ENCODE measurements at regions not wholly inside any gene's neighbourhood (a gene's known extent, or its start where the extent isn't known, plus 50 kb on each side); places are given as distances from the start of the nearest gene placed in this dataset.

DNA sequence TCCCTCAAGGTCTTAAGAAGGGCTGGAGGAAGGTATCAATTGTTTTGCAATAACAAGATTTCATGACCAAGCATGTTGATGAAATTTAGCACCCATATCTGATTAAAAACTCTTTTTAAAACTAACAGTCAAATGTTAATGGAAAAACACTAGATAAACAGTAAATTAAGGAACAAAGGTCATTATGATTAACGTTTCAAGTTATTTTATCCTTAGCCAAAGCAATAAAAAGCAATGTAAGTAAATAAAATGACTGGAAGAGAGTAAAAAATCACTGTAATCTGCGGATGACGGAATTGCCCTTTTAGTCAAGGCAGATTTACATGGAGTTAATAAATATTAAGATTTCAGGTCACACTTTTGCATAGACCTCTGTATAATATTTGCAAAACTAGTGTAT is 179.5 kb upstream of the KLF6 start:
- no peak overlapping the region for H3K27ac ChIP-seq
- no peaks in the 10 kb centered on the region for H3K36me3 ChIP-seq
- H3K27me3 ChIP-seq (ENCODE audit: low read depth): no peaks in the 10 kb centered on the region
- TF ChIP-seq, protein P1, sequence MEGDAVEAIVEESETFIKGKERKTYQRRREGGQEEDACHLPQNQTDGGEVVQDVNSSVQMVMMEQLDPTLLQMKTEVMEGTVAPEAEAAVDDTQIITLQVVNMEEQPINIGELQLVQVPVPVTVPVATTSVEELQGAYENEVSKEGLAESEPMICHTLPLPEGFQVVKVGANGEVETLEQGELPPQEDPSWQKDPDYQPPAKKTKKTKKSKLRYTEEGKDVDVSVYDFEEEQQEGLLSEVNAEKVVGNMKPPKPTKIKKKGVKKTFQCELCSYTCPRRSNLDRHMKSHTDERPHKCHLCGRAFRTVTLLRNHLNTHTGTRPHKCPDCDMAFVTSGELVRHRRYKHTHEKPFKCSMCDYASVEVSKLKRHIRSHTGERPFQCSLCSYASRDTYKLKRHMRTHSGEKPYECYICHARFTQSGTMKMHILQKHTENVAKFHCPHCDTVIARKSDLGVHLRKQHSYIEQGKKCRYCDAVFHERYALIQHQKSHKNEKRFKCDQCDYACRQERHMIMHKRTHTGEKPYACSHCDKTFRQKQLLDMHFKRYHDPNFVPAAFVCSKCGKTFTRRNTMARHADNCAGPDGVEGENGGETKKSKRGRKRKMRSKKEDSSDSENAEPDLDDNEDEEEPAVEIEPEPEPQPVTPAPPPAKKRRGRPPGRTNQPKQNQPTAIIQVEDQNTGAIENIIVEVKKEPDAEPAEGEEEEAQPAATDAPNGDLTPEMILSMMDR (IDR thresholded peaks at IDR 0.05): no peak
- peaks cover 6% of the 10 kb centered on the region for H3K4me1 ChIP-seq
- DNase-seq (no peak), ATAC-seq (no peak)
- H3K9me3 ChIP-seq: no peaks in the 10 kb centered on the region
- H3K4me3 ChIP-seq: no peak overlapping the region
- intact Hi-C loops (cut with DNase I): no loop called here

DNA sequence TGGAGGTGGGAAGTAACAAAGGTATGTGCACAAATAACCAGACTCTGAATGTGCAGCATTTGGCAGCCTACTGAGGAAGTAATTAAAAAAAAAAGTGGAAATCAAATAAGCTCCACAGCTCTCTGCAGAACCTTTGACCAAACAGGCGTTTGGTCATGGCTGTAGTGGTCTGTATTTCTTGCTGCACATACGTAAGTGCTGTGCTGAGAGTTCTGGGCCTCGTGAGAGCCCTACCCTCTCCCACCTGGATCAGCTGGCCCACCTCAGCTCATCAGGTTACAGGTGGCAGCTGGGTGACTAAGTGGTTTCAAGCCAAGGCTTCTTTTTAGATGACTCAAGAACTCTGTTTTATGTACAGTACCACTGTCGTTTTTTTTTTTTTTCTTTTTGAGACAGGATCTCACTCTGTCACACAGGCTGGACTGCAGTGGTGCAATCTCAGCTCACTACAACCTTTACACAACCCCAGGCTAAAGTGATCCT is 178.2 kb upstream of the KLF6 start:
- DNase-seq: no peak
- peak; percentile 60 to 68 for ATAC-seq
- H3K27ac ChIP-seq: peak overlapping the region; percentile 18

DNA sequence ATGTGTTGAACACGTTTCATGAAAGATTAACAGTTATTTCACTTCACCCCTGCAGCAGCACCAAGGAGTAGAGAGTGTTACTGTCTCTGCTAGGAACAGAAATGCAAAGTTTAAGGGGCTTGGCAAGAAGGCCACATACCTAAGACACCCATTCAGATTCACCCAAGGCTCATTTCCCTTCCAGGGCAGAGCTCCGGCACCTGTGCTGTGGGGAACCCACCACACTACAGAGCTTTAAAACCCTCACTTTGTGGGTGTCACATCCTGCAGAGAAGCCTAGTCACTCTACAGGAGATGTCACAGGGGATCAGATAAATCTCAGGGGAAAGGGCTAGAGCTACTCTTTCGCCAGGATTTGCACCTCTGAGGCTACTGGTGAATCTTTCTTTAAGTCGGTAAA is 176.1 kb upstream of the KLF6 start:
- DNase-seq (no peak), ATAC-seq (peak; percentile 30 to 64)
- Histone ChIP-seq H3K27me3 (ENCODE audit: low read depth) (no peaks in the 10 kb centered on the region), H3K27ac (no peak overlapping the region), H3K4me3 (no peak overlapping the region), H3K9me3 (no peaks in the 10 kb centered on the region), H3K4me1 (peaks cover 6% of the 10 kb centered on the region), H3K36me3 (no peaks in the 10 kb centered on the region)
- TF ChIP-seq, protein P1 (IDR thresholded peaks at IDR 0.05): no peak
- intact Hi-C loops (cut with DNase I): no loop called here

More for the DNA sequence above, 178.2 kb upstream of the KLF6 start:
- H3K4me3 ChIP-seq: no peak overlapping the region
- H3K4me1 ChIP-seq: peaks cover 6% of the 10 kb centered on the region
- H3K9me3 ChIP-seq: no peaks in the 10 kb centered on the region
- TF ChIP-seq, protein P1 (IDR thresholded peaks at IDR 0.05): no peak
- intact Hi-C loops (cut with DNase I): no loop called here
- no peaks in the 10 kb centered on the region for H3K27me3 ChIP-seq (ENCODE audit: low read depth)
- no peaks in the 10 kb centered on the region for H3K36me3 ChIP-seq

DNA sequence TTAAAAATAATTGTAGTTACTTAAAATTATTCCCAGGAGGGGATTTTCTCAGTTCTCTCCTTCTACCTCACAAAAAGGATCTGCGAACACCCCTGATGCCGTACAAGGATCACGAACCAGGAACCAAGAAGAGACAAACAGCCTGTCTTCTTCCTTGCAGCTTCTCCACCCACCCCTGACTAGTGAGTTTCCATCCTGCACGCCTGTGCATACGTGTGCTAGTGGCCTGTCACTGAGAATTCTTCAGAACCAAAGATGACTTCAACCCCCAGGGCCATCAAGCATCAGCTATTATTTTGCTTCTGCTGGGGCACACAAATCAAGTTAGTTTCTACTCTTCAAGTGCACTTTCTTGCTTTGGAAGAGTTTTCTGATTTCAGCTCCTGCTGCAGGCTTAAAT is 175.5 kb upstream of the KLF6 start:
- Histone ChIP-seq H3K4me3 (no peak overlapping the region), H3K27ac (no peak overlapping the region), H3K27me3 (ENCODE audit: low read depth) (no peaks in the 10 kb centered on the region), H3K9me3 (no peaks in the 10 kb centered on the region), H3K4me1 (peaks cover 6% of the 10 kb centered on the region), H3K36me3 (no peaks in the 10 kb centered on the region)
- TF ChIP-seq, protein P1 (IDR thresholded peaks at IDR 0.05): no peak
- intact Hi-C loops (cut with DNase I): no loop called here
- ATAC-seq (no peak), DNase-seq (no peak)

DNA sequence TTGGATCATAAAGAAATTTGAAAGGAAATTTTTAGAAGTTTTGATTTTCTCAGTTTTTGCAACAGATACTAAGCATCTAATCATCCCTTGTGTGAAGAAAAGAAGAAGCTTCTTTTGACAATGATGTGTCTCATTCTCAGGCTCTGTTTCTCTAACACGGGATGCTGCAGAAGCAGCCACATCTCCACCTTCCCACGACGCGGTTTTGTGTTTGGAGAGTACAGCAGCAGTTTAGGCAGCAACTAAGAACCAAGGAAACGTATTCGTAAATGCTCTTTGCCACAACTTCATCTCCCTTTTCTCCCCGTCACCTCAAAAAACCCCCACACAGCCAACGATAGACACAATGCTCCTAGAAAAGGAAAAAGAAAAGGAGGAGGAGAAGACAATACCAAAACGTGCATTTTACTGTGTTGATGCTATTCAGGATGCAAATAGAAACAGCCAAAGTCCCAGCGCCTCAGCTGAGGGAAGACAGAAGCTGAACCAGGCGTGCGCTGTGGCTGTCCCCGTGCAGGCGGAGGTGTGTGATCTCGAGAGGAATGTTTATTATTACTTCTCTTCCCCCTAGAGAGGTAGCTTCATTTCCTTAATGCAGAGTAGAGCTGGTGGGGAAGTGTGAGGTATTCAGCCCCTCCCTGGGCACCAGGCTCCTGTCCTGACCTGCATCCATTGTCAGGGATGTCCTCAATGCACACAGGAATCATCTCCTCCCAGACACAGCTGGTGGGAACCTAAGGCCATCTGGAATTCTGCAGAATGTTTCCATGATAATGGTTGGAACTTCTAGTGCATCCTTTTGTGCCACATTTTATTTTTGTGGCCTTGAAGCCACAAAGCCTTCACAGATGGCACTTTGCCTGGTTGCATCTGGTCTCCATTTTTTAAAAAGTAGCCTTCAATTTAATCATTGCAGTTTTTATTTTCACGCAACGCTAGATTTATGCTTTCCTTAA is 174.6 kb upstream of the KLF6 start:
- Histone ChIP-seq H3K4me1 (peaks cover 6% of the 10 kb centered on the region), H3K9me3 (no peaks in the 10 kb centered on the region), H3K4me3 (no peak overlapping the region), H3K27me3 (ENCODE audit: low read depth) (no peaks in the 10 kb centered on the region), H3K36me3 (no peaks in the 10 kb centered on the region), H3K27ac (no peak overlapping the region)
- intact Hi-C loops (cut with DNase I): no loop called here
- ATAC-seq (no peak), DNase-seq (no peak)
- TF ChIP-seq, protein P1 (IDR thresholded peaks at IDR 0.05): no peak

All from lower lobe of right lung (tissue), 2 donors.